ENCODE measurements at regions not wholly inside any gene's neighbourhood (a gene's known extent, or its start where the extent isn't known, plus 50 kb on each side); places are given as distances from the start of the nearest gene placed in this dataset.

DNA sequence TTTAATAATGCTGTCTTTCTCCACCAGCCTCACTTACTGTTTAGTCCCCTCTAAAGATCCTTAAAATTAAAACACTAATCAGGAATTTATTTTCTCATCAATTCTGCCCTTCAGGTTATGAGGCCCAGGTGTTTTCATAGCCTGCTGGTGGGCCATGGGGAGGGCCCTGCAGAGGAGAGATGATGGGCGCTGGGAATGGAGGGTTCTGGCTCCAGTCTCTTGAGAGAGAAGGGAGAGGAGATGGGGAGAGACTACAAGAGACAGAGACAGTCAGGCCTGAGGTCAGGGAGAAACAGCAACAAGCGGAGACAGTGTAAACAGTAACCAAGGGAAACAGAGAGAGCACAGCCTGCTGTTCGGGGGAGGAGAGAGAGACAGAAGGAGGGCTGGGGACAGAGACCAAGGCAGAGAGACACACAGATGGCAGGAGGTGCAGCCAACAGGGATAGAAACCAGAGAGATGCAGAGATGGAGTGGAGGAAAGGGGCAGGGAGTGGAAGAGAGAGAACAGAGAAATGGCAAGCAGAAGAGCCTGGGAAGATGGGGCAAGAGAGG lies 187.3 kb upstream of the SYT13 start:
- peak; percentile 62 for DNase-seq (ENCODE audit: low spot score)

DNA sequence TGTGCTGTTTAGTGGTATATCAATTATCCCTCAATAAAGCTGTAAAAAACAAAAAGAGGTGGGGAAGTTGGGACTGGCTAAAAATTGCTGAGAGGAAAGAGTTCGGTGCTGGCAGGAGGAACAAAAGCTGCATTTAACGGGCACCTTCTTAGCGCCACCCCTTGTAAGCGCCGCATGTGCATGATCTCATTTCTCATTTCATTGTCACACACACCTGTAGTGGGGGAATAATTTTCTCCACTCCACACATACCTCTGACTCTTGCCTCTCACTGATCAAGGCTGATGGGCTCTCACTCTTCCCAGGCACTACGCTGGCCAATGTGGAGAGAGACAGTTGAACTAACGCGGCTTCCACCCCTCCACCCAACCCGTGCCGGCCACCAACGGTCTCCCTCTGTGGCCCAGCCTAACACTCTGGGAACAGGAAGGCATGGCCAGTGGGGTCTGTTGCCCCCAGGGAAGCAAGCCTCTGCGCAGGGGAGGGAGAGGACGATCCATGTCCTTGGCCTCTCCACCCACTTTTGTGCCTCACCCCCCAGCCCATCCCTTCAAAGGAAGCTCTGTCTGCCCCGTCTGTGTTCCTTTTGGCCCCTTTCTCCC lies 186.7 kb upstream of the SYT13 start:
- no peak for DNase-seq (ENCODE audit: low spot score)

DNA sequence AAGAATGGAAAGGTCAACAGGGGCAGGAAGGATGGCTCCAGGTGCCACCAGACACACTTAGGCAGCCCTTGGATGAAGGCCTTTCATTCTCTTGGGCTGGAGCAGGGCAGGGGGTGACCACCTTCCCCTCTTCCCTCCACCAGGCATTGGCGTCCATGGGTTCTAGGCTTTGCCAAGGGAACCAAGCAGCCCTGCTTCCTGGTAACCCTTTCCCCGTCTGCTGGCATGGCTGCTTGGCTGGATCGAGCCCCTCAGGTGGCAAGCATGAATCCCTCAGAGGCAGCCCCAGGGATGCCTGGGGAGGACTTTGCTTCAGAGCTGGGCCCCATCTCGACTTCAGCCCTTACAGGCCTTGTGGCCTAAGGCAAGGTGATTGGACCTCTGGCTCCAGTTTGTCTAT lies 185.1 kb upstream of the SYT13 start:
- DNase-seq (ENCODE audit: low spot score), result no peak

DNA sequence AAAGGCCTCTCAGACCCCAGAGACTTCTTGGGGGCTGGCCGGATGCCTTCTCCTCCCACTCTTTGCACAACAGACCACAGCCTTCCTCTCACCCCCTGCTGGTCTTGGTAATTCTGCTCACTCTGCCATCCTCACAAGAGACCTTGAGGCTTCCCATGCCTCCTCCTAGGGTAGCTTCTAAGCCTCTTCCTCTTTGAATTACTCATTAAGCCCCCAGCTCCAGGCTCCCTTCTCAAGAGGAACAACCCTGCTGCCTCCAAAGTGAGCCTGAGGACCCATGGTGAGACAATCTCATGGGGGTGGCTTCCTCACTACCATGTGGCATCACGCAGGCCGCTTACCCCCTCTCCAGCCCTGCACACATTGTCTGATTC lies 184.6 kb upstream of the SYT13 start:
- no peak for DNase-seq (ENCODE audit: low spot score)

DNA sequence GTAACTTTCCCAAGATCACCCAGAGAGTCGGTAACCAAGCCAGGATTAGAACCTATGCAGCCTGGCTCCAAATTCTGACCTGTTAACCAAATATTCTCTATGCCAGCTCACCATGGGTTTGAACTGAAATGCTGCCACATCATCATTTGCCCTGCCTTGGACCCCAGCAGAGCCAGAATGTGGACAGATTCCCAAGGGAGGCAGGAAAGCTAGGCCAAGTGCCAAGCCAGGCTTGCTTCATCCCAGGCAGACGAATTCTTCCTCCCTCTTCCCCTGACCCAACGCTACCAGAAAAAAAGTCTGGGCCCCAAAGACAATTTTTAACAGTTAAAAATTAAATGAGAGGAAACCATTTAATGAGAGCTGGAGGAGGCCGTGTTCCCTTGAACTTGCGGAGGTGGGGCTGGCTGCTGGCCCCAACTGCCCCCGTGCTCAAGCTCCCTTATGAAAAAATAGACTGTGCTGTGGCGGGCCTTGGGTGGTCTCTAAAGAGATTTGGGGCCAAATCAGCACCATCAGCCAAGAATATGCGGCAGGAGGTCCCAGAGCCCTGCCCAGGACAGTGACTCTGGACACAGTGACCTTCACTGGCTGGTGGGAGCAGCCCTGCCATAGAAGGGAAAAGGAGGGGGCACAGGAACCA lies 184.1 kb upstream of the SYT13 start:
- DNase-seq (ENCODE audit: low spot score), result no peak

DNA sequence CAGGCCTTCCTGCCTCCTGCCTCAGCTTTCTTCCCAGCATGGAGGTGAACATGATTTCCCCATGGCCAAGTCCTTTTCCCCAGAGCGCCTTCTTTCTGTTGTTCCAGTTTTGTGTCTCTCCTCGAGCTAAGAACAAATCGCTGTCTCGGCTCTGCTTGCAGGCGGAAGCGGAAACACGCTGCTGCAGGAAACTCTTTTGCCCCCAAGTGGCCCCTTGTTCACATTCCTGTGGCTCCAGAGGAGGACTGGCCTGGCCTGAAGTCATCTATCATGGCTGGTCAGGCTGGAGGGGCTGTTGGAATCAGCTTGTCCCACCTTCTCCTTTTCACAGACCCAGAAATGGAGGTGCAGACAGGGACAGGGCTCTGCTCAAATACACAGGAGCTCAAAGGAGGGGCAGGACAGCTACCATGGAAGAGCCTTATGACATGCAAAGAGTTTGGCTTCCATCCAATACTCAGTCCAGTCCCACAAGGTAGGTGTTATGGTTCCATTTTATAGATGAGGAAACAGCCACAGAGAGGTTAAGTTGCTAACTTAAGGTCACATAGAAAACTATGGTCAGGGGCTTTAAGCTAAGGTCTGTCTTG lies 182.2 kb upstream of the SYT13 start:
- no peak for DNase-seq (ENCODE audit: low spot score)

DNA sequence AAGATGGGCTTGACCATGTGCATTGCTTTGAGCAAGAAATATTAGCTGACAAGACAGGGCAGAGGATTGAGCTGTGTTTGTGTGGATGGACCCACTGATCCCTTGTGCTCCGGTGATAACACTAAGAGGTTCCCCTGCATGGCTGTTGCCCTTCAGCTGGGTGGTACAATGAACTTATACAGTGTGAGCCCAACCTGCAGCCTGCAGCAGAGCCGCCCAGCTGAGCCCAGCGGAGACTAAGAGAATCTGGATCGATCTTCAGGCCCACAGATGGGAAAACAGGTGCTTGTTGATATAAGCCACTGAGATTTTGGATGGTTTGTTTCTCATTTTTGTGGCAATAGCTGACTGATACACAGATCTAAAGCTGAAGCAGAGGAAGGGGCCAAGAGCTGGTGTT lies 177.4 kb upstream of the SYT13 start:
- no peak for DNase-seq (ENCODE audit: low spot score)

DNA sequence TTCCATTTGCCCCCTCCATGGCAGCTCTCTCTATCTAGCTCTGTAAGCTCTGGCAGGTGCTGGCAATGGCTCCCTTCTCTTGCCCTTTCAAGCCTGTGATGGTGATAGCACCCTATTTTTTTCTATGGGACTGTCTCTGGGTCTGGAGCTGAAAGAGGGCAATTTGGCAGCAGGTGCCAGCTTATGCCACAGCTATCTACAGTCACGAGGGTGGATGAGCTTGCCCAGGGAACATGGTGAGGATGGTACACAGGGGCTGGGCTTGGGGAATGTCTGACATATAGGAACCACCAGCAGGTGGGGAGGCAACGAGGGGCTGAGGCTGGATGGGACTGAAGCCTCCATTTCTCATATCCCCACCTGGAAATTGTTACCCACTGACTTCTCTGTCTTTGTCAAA lies 175.4 kb upstream of the SYT13 start:
- DNase-seq (ENCODE audit: low spot score), result no peak

DNA sequence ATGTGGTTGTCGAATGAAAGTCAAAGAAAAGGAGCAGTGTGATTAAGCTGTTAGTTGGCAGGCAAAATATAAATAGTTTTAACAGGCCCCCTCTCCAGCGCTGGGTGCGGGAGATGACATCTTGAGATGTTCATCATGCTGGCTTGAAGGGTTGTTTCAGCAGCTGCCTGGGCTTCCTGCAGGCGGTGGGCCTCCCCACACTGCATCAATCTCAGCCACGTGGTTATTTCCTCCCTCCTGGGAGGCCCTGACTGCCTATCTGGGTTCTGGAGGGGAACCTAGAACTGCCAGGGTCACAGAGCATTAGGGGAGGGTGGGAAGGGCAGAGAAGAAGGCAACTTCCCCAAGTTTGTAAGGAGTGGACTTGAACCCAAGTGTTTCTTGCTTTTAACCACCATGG lies 173.3 kb upstream of the SYT13 start:
- no peak for DNase-seq (ENCODE audit: low spot score)

DNA sequence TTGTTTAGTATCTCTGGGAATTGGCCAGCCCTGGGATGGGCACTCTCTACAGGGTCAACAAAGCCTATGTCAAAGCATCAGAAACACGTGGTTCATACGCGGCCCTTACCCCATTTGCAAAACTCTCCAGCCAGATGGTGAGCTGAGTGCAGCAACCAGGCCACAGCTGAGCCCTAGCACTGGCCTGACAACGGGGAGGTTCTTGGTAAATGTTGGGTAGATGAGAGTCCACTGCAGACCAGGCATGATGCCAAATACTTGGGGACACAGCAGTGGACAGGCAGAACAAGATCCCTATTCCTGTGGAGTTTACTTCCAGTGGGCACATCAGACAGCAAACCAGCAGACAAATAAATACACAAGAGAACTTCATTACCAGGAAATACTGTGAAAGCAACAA lies 172.1 kb upstream of the SYT13 start:
- no peak for DNase-seq (ENCODE audit: low spot score)

DNA sequence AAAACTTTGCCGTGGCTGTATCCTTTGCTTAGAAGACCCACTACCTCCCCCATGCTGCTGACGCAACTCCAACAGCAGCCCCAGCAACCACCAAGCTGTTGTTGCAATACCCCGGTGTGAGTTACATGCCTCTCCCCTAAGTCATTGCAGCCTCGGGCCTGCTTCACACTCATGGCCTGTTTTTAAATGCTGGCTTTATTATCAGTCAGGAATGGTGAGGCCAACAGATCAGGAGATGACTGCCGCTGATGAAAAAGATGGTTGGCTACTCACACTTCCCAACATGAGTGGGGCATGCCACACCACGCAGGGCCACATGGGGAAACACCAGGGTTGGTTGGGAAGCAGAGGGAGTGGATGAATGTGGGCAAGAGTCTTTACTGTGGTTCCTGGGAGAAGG lies 171.5 kb upstream of the SYT13 start:
- no peak for DNase-seq (ENCODE audit: low spot score)

DNA sequence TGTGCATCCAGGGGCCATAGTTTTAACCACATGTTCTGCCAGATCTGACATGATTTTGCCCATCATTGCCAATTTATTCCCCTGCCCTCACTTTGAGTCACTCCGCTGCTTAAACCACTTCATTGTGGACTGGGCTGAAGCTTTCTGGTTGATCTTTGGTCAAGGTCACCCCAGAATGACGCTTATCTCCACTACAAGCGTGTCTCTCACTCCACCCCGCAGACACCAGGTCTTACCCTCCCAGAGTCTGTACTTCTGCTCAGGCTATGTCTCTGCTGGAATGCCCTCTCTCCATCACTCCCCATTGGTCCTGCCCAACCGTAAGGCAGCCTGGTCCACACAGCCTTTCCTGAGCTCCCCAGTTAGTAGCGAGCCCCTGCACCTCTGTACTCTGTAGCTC lies 170.5 kb upstream of the SYT13 start:
- DNase-seq (ENCODE audit: low spot score), result no peak

DNA sequence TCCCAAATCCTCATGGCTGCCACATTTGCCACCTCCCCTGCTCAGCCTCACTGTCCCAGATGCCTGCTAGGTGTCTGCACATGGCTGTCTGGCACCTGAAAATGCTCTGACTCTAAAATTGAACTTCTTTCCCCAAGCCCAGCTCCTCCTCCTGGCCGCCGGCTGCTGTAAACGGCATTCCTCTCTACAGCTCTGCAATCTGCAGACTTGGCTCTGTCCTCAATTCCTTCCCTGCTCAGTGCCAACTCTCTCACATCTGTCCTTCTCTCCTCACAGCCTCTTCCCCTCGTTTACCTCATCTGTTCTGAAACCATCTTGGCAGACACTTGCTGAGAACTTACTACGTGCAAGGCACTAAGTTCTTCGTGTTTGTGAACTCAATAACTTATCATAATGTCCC lies 169.4 kb upstream of the SYT13 start:
- no peak for DNase-seq (ENCODE audit: low spot score)

DNA sequence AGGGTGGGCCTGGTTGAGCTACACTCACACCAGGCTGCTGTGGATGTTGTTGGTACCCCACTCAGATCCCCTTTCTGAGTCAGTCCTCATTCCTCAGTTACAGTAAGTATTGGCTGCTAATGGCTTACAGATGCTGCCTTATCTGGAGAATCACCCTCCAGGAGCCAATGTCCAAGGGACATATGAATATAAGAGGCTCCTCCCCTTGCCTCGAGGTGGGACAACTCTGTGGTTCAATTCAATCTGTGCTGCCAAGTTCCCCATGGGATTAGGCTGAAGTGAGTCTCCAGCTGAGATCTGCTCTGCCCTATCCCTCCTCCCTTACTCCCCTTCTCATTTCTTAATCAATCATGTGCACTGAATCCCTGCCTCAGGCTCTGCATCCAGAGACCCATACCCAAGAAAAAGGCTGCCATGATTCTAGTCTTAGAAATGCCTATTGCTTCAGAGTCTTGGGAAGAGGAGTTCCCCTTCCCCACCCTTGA lies 168.8 kb upstream of the SYT13 start:
- DNase-seq (ENCODE audit: low spot score), result no peak

DNA sequence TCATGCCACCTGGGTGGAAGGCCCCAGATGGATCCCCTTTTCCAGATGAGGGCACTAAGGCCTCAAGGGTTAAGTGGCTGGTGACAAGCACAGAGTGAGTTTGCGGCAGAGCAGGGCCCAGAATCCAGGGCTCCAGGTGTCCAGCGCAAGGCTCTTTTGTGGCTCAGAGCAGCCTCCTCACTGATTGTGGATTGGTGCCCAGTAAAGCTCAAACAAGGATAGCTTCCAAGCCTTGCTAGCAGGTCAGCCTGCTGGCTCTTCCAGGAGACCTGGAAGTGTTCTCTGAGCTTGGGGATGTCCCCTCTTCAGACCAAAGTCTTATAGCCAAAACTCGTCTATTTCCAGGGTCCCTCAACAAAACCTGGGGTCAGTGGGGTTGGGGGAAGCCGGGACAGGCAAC lies 167.6 kb upstream of the SYT13 start:
- no peak for DNase-seq (ENCODE audit: low spot score)

DNA sequence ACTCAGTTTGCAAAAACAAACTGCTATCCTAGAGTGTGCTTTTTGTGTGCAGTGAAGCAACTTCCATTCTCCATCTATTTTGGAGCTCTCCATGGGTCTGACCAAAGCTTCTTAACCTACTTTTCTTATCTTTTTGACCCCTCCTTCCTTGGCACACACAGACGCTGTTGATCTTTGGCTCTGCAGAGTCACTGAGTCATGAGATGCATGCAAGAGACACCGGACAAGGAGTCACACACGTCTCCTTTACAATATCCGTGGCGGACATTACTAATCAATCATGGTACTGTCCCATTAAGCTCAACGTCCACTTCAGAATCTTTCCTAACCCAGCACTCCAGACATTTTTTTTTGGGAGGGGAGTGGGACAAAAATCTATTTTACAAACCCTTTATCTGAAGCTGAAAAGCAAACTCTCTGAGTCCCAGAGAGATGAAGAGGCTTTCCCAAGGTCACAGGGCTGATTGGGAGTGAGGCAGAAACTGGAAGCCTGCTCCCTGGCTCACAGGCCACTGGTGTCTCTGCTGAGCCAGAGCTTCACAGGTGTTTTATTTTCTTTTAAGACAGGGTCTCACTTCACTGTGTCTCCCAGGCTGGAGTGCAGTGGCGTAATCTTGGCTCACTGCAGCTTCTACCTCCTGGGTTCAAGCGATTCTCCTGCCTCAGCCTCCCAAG lies 165.8 kb upstream of the SYT13 start:
- DNase-seq (ENCODE audit: low spot score), result no peak

DNA sequence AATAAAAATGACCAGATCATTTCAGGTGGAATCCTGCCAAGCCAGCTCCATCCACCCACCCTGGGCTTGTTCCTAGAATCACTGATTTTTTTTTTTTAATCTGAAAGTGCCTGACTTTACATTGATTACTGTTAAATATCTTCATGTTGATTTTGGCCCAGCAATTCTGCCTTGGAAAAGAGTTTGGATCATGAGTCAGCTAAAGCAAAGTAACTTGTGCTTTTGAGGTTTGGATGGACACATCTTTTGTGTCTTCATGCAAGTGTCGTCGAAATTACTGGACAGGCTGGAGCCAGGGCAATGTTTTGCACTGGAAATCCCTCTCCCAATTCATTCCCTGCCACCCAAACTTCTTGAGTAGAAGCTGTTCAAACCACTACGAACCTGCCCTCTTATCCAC lies 164.0 kb upstream of the SYT13 start:
- no peak for DNase-seq (ENCODE audit: low spot score)

DNA sequence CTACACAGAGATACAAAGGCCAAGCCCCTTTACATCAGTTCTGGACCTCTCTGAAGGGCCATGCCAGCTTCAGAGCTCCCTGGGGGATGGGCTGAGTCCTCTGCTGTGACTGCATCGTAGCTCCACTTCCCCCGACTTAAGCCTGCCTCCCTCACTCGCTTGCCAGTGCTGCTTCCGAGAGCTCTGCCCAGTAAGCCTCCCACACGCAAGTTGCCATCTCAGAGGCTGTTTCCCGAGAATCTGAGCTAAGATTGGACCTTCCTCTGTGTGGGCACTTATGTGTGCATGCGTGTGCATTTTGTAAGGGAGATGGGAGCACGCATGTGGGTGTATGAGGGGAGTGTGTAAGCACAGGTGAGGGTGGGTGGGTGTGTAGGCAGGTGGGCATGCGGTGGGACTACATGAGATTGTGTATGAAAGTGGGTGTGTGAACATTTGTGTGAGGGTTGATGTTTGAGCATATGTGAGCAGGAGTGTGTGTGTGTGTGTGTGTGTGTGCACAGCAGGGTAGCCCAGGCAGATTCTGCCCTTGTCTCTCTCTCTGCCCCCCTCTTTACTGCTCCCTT lies 163.0 kb upstream of the SYT13 start:
- no peak for DNase-seq (ENCODE audit: low spot score)

DNA sequence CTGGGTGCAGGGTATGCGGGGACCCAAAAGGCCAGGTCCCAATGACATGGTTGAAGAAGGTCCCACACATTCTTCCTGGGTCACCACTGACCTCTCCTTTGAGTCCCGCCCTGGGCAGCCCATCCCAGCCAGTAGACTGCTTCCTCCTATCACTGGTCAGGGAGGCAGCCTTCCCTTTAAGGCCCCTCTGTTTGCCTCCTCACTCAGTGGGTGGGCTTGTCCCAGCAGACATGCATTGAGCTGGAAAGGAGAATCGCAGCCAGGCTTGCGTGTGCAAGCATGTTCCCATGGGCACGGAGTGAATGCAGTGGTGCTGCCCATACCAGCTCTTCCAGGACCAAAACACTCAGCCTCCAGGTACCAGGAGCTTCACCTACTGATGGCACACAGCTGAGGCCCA lies 162.4 kb upstream of the SYT13 start:
- DNase-seq (ENCODE audit: low spot score), result no peak

DNA sequence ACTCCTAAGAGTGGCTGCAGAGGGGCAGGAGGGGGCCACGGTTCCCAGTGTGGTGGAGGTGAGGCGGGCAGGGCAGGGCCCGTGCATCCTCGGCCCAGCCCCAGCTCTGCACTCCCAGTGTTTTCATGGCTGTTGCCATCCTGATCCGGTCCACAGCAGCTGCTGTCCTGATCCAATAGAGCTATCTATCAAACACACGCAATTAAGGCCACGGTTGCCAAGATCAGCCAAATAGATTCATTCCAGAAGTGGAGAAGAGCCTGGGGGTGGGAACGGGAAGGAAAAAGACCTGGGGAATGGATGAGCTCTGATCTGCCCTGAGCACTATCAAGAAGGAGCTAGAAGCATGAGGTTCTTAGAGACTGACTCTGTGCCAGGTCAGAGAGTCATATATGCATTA lies 160.9 kb upstream of the SYT13 start:
- no peak for DNase-seq (ENCODE audit: low spot score)

DNA sequence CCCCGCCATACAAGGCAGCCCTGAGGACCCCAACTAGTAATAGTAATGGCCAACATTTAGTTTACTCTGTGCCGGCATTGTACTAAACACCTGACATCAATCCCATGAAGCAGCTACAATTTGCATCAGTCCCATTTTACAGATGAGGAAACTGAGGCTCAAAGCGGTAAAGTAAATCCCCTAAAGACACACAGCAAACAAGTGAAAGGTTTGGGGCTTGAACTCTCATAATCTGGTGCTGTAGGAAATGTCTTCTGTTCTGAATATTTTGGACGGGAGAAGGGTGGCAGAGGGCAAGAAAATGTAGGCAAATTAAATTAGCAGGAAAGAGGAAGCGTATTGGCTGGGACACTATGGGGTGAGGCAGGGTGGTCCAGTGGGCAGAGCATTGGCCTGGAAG lies 160.3 kb upstream of the SYT13 start:
- DNase-seq (ENCODE audit: low spot score), result no peak

DNA sequence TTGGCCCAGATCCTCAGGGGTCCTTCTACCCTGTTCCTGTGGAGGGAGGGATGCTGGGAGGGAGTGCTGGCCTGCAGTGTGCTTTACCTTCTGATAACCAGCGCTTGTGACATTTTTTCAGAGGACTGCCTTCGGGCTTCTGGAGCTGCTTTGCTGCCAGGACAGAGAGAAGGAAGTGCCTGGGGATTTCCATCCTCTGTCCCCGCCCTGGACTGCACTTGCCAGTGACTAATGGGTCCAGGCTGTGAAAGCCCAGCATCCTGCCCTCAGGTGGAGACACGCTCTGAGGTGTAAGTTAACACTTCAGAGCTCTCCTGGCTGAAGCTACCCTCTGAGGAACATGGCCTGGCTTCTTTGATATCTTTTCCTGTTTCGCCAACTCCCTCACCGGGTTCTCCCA lies 158.7 kb upstream of the SYT13 start:
- no peak for DNase-seq (ENCODE audit: low spot score)

DNA sequence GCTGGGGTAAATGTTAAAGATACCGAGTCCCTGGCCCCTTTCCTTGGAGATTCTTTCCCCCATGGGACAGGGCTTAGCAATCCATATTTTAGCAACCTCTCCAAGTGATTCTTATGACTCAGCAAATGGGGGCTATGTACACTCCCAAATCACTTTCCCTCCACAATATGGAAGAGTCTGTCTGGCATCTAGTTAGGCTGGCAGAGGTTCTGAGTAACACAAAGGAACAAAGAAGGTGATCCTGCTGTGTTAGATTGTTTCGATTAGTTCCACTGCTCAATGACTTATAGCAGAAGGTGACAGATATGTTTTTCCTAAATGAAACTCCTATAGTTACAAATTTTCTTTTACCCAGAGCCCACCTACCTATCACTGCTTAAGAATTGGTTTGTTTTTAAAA lies 154.0 kb upstream of the SYT13 start:
- DNase-seq (ENCODE audit: low spot score), result no peak
